ENCODE measurements at regions not wholly inside any gene's neighbourhood (a gene's known extent, or its start where the extent isn't known, plus 50 kb on each side); places are given as distances from the start of the nearest gene placed in this dataset.

DNA sequence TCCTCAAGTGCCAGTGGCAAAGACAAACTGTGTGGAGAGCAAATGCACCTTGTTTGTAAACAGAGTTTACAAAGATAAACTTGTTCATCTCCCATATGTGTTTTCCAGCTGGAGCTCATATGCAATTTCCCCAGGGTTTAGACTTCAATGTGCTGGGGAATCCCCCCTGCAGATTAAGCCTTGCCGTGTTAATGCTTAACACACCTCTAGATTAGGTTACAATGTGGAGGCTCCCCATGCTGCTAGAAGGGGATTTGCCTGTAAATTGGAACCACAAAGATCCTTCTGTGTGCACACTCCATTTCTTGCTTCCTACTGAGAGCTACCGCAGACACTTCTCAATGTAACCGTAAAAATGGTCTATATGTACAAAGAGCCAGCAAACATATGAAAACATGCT is 263.1 kb downstream of the TBX18 start:
- TF ChIP-seq SP1 (IDR thresholded peaks at IDR 0.05) (no peak), HNF4A (conservative IDR thresholded peaks at IDR 0.05) (no peak), FOXA1 (IDR thresholded peaks at IDR 0.05) (no peak), ATF3 (IDR thresholded peaks at IDR 0.05) (no peak), RAD21 (IDR thresholded peaks at IDR 0.05) (no peak), JUND (IDR thresholded peaks at IDR 0.05) (no peak), ZBTB33 (IDR thresholded peaks at IDR 0.05) (no peak), EGR1 (IDR thresholded peaks at IDR 0.05; ENCODE audit: low read depth in 2 of 2) (no peak), RXRA (IDR thresholded peaks at IDR 0.05) (no peak)
- H3K27me3 ChIP-seq (ENCODE audit: control insufficient read depth in 4 of 4, insufficient read depth in 4 of 4, low read length in 3 of 4), result no peaks in the 10 kb centered on the region
- H3K9ac ChIP-seq (ENCODE audit: low read depth in 1 of 2, low read length in 2 of 2), result no peak overlapping the region
- no peak for DNase-seq (ENCODE audit: low spot score)
- no peaks in the 10 kb centered on the region for H3K9me3 ChIP-seq (ENCODE audit: control insufficient read depth in 4 of 4, low read length in 3 of 4)
- no peak overlapping the region for H3K4me3 ChIP-seq (ENCODE audit: low read depth in 1 of 3, low read length in 3 of 3)
- WGBS, result 63% methylated on average over 3 of the region's 3 CpGs
- no peaks in the 10 kb centered on the region for H3K4me1 ChIP-seq (ENCODE audit: control insufficient read depth in 4 of 4, insufficient read depth in 4 of 4, low read length in 3 of 4)
- no peak overlapping the region for H3K27ac ChIP-seq (ENCODE audit: low read depth in 1 of 2, low read length in 2 of 2)
- H3K36me3 ChIP-seq (ENCODE audit: control insufficient read depth in 4 of 4, insufficient read depth in 3 of 4, low read depth in 1 of 4, low read length in 3 of 4), result no peaks in the 10 kb centered on the region

GRCh38 chr6:84500726-84501125 is 263.7 kb downstream of the TBX18 start:
- Histone ChIP-seq H3K36me3 (ENCODE audit: control insufficient read depth in 4 of 4, insufficient read depth in 3 of 4, low read depth in 1 of 4, low read length in 3 of 4) (no peaks in the 10 kb centered on the region), H3K4me3 (ENCODE audit: low read depth in 1 of 3, low read length in 3 of 3) (no peak overlapping the region), H3K27ac (ENCODE audit: low read depth in 1 of 2, low read length in 2 of 2) (no peak overlapping the region), H3K9me3 (ENCODE audit: control insufficient read depth in 4 of 4, low read length in 3 of 4) (no peaks in the 10 kb centered on the region), H3K27me3 (ENCODE audit: control insufficient read depth in 4 of 4, insufficient read depth in 4 of 4, low read length in 3 of 4) (no peaks in the 10 kb centered on the region), H3K9ac (ENCODE audit: low read depth in 1 of 2, low read length in 2 of 2) (no peak overlapping the region), H3K4me1 (ENCODE audit: control insufficient read depth in 4 of 4, insufficient read depth in 4 of 4, low read length in 3 of 4) (no peaks in the 10 kb centered on the region)
- TF ChIP-seq NR2F2 (IDR thresholded peaks at IDR 0.05), result no peak
- TF ChIP-seq HNF4A (conservative IDR thresholded peaks at IDR 0.05), result no peak
- TF ChIP-seq GABPA (IDR thresholded peaks at IDR 0.05 in 1 of 2, conservative IDR thresholded peaks at IDR 0.05 in 1 of 2), result no peak
- no peak for TF ChIP-seq RAD21 (IDR thresholded peaks at IDR 0.05)
- TF ChIP-seq, protein P1, sequence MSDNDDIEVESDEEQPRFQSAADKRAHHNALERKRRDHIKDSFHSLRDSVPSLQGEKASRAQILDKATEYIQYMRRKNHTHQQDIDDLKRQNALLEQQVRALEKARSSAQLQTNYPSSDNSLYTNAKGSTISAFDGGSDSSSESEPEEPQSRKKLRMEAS (IDR thresholded peaks at IDR 0.05), result no peak
- DNase-seq (ENCODE audit: low spot score), result no peak
- WGBS, result 70% methylated on average over 3 of the region's 3 CpGs

DNA sequence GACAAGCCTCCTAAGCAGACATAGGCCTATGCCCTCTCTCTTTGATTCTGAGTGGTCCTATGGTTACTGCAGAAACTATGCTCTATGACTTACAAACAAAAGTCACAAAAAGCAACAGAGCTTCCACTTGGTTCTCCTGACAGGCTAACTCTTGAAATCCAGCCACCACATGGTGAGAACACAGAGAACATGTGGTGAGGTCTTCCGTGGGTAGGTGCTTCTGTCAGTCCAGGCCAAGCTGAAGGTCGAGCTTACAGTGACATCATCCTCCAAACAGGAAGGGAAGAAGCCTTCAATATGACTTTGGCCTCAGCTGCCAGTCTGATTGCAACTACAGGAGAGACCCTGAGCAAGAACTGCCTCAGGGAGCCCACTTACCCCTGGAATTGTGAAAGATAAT is 265.5 kb downstream of the TBX18 start:
- no peak overlapping the region for H3K4me3 ChIP-seq (ENCODE audit: low read depth in 1 of 3, low read length in 3 of 3)
- WGBS, result 61% methylated on average over 2 of the region's 2 CpGs
- no peak overlapping the region for H3K9ac ChIP-seq (ENCODE audit: low read depth in 1 of 2, low read length in 2 of 2)
- no peaks in the 10 kb centered on the region for H3K27me3 ChIP-seq (ENCODE audit: control insufficient read depth in 4 of 4, insufficient read depth in 4 of 4, low read length in 3 of 4)
- no peak for DNase-seq (ENCODE audit: low spot score)
- no peaks in the 10 kb centered on the region for H3K36me3 ChIP-seq (ENCODE audit: control insufficient read depth in 4 of 4, insufficient read depth in 3 of 4, low read depth in 1 of 4, low read length in 3 of 4)
- H3K4me1 ChIP-seq (ENCODE audit: control insufficient read depth in 4 of 4, insufficient read depth in 4 of 4, low read length in 3 of 4), result no peaks in the 10 kb centered on the region
- no peaks in the 10 kb centered on the region for H3K9me3 ChIP-seq (ENCODE audit: control insufficient read depth in 4 of 4, low read length in 3 of 4)
- no peak overlapping the region for H3K27ac ChIP-seq (ENCODE audit: low read depth in 1 of 2, low read length in 2 of 2)
- TF ChIP-seq YY1 (IDR thresholded peaks at IDR 0.05) (no peak), EGR1 (IDR thresholded peaks at IDR 0.05; ENCODE audit: low read depth in 2 of 2) (no peak), JUND (IDR thresholded peaks at IDR 0.05) (no peak), HNF4G (IDR thresholded peaks at IDR 0.05) (no peak)

Data from liver (tissue), 7 donors.